Stomach (tissue), 8 donors: ENCODE measurements at regions not wholly inside any gene's neighbourhood (a gene's known extent, or its start where the extent isn't known, plus 50 kb on each side); places are given as distances from the start of the nearest gene placed in this dataset.

Source experiments
- DNase-seq, 2 donors: peaks; one replicate each; pipeline versions ENCODE4 v3.0.0 to v3.0.0-alpha.2; 2013 to 2019
- H3K27ac ChIP-seq, 5 donors: fragments of 200-600 bp in 4 of 5; sonication (generic) in 4 of 5; one replicate each; pipeline ENCODE4 v1.5.1; 2013 to 2019; ENCODE audit warnings: mild to moderate bottlenecking in 1 of 5, moderate library complexity in 1 of 5
- H3K27me3 ChIP-seq, 3 donors: fragments of 200-600 bp; sonication (generic); one replicate each; pipeline ENCODE4 v1.5.1; 2017 to 2019; ENCODE audit warnings: mixed run types in 1 of 3
- H3K36me3 ChIP-seq, 4 donors: fragments of 200-600 bp; sonication (generic); 1 replicate in 3 of 4; 2 replicates in 1 of 4; pipeline ENCODE4 v1.5.1; 2016 to 2019
- H3K4me1 ChIP-seq, 4 donors: fragments of 200-600 bp; sonication (generic); one replicate each; pipeline ENCODE4 v1.5.1; 2016 to 2019
- H3K4me3 ChIP-seq, 4 donors: fragments of 200-600 bp; sonication (generic) in 3 of 4; one replicate each; pipeline ENCODE4 v1.5.1; 2016 to 2019; ENCODE audit warnings: mild to moderate bottlenecking in 1 of 4
- H3K9me3 ChIP-seq, 4 donors: fragments of 200-600 bp; sonication (generic); one replicate each; pipeline ENCODE4 v1.5.1; 2016 to 2019
- EP300 ChIP-seq: sonication (generic); formaldehyde crosslinking; IDR thresholded peaks from one replicate; pipeline ENCODE4 v1.6.1; 2017; ENCODE audit warnings: antibody characterized with exemption
- POLR2A ChIP-seq, 4 donors: fragments of 450-650 bp; IDR thresholded peaks; one replicate each; pipeline ENCODE4 v1.6.1; 2016; ENCODE audit warnings: antibody characterized with exemption in 4 of 4, control low read depth in 2 of 4, mild to moderate bottlenecking in 1 of 4, moderate library complexity in 1 of 4
- POLR2AphosphoS5 ChIP-seq, 3 donors: sonication (generic); formaldehyde crosslinking; IDR thresholded peaks; one replicate each; pipeline ENCODE4 v1.6.1; 2016; ENCODE audit warnings: antibody characterized with exemption in 3 of 3
- WGBS, 5 donors: extraction: QIAGEN DNeasy Blood & Tissue Kit in 3 of 5; methylation state at CpG; one replicate each; pipeline versions ENCODE4 v1.1.5 to v1.1.7; 2013 to 2018; 5-methylcytosine and 5-hydroxymethylcytosine counted together
- intact Hi-C: fragments of 100-400 bp; cut with DNase I; formaldehyde crosslinking; loops from one replicate; pipeline ENCODE4 v1.15.1; 2023; ENCODE audit warnings: low total_unique reads
- TF ChIP-seq, protein P1 (sequence below), 7 experiments: fragments of 450-650 bp in 4 of 7; fragments of 200-600 bp in 3 of 7; sonication (generic) in 3 of 7; IDR thresholded peaks; one replicate each; pipeline ENCODE4 v1.5.1; 2016 to 2019; ENCODE audit warnings: antibody characterized with exemption in 7 of 7, control low read depth in 2 of 7, mild to moderate bottlenecking in 1 of 7
- donor health status: healthy with polysubstance abuse.
- donor health status: Bipolar disorder and iron deficiency.
- donor health status: healthy.

DNA sequence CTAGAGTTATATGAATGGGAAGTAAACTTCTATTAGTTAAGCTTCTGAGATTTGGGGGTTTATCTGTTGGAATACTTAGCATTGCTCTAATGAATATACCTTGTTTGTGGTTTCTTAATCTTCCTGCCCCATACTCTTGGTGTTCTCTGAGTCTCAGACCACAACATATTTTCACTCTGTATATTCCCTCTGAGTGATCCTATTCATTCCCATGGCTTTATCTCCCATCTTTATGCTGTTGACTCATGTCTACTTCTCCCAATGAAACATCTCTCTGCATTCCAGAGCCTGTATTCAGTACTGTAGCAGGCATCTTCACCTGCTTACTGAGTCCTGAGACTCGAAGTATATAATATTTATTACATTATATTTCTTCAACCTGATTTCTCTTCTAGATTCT is 283.7 kb upstream of the MAP3K7 start:
- H3K27me3 ChIP-seq, result no peaks in the 10 kb centered on the region
- TF ChIP-seq EP300 (no peak), POLR2AphosphoS5 (IDR thresholded peaks at IDR 0.05) (no peak), POLR2A (IDR thresholded peaks at IDR 0.05) (no peak)
- TF ChIP-seq, protein P1, sequence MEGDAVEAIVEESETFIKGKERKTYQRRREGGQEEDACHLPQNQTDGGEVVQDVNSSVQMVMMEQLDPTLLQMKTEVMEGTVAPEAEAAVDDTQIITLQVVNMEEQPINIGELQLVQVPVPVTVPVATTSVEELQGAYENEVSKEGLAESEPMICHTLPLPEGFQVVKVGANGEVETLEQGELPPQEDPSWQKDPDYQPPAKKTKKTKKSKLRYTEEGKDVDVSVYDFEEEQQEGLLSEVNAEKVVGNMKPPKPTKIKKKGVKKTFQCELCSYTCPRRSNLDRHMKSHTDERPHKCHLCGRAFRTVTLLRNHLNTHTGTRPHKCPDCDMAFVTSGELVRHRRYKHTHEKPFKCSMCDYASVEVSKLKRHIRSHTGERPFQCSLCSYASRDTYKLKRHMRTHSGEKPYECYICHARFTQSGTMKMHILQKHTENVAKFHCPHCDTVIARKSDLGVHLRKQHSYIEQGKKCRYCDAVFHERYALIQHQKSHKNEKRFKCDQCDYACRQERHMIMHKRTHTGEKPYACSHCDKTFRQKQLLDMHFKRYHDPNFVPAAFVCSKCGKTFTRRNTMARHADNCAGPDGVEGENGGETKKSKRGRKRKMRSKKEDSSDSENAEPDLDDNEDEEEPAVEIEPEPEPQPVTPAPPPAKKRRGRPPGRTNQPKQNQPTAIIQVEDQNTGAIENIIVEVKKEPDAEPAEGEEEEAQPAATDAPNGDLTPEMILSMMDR (IDR thresholded peaks at IDR 0.05), result no peak
- H3K9me3 ChIP-seq, result no peaks in the 10 kb centered on the region
- WGBS, 5 donors, result 64 to 84% (median 76%) methylated on average over 1 of the region's 1 CpG
- intact Hi-C loops, result no loop called here
- H3K36me3 ChIP-seq, result no peaks in the 10 kb centered on the region
- DNase-seq, result no peak
- H3K4me1 ChIP-seq, result no peaks in the 10 kb centered on the region
- no peak overlapping the region for H3K4me3 ChIP-seq
- H3K27ac ChIP-seq, result no peak overlapping the region

DNA sequence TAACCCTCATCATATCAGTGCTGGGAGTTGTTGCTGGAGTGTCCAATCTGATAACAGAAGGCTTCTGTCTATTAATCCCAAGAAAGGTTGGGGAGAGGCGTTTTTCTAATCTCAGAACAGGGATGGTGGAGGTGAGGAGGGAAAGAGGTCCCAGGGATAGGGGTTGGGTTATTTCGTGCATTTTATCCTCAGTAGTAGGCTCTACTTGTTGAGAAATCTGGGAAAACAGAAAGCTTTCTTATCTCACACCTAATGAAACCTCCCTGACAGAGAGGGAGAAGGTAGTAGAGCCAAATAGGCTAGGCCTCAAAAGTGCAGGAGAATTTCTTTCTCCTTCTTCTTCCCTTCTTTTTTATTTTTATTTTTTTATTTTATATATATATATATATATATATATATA is 281.8 kb upstream of the MAP3K7 start:
- Histone ChIP-seq H3K27me3 (no peaks in the 10 kb centered on the region), H3K9me3 (no peaks in the 10 kb centered on the region), H3K4me1 (no peaks in the 10 kb centered on the region), H3K36me3 (no peaks in the 10 kb centered on the region), H3K27ac (no peak overlapping the region), H3K4me3 (no peak overlapping the region)
- no peak for DNase-seq
- no peak for TF ChIP-seq POLR2A (IDR thresholded peaks at IDR 0.05)
- TF ChIP-seq, protein P1 (IDR thresholded peaks at IDR 0.05), result no peak
- no peak for TF ChIP-seq EP300
- no peak for TF ChIP-seq POLR2AphosphoS5 (IDR thresholded peaks at IDR 0.05)
- intact Hi-C loops, result no loop called here
- 52 to 75% (median 65%) methylated on average over 2 of the region's 2 CpGs for whole genome bisulfite sequencing, 5 donors

DNA sequence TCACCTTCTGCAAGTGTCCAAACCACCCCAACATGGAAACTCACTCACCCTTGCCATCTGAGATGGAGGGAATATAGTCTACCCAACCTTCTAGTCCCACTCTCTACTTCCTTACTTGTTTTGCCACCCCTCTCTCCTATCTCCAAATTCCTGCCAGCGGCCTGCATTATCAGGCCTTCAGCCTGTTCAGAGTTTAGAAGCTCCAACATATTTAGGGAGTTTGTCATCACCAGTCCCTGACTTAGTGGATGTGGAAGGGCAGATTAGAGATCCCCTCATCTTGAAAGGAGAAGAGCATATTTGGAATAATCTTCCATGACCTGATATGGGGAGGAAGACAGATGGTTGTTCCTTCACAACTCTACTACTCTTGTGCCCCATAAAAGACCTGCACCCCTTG is 281.4 kb upstream of the MAP3K7 start:
- 86 to 97% (median 94%) methylated on average over 1 of the region's 1 CpG for WGBS, 5 donors
- intact Hi-C loops, result no loop called here

DNA sequence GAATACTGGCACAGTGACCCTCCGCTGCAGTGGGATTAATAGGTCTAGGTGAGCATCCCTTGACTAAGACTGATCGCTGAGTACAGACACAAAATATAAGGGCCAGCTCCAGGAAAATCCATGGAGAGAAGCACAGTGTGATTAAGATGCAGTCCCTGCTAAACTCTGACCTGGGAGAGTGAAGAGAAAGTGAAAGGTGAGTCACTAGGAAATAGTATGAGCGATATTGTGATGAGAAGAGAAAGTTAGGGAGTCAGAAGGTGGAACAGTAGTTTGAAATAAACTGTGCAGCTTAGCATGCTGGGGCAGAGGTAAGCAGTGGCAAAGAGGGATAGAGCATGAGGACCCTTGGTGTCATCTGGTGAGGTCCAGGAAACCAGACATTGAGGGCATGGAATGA is 278.6 kb upstream of the MAP3K7 start:
- intact Hi-C loops, result no loop called here
- Histone ChIP-seq H3K4me3 (no peak overlapping the region), H3K27me3 (no peaks in the 10 kb centered on the region), H3K4me1 (no peaks in the 10 kb centered on the region), H3K27ac (no peak overlapping the region), H3K36me3 (no peaks in the 10 kb centered on the region), H3K9me3 (no peaks in the 10 kb centered on the region)
- 80 to 87% (median 85%) methylated on average over 3 of the region's 3 CpGs for WGBS, 5 donors
- TF ChIP-seq, protein P1 (IDR thresholded peaks at IDR 0.05), result no peak
- TF ChIP-seq POLR2A (IDR thresholded peaks at IDR 0.05), result no peak
- TF ChIP-seq POLR2AphosphoS5 (IDR thresholded peaks at IDR 0.05), result no peak
- no peak for TF ChIP-seq EP300
- no peak for DNase-seq

More for the DNA sequence above, 281.4 kb upstream of the MAP3K7 start:
- H3K4me1 ChIP-seq, result no peaks in the 10 kb centered on the region
- no peak overlapping the region for H3K4me3 ChIP-seq
- H3K27me3 ChIP-seq, result no peaks in the 10 kb centered on the region
- H3K9me3 ChIP-seq, result no peaks in the 10 kb centered on the region
- H3K27ac ChIP-seq, result no peak overlapping the region
- no peak for DNase-seq
- H3K36me3 ChIP-seq, result no peaks in the 10 kb centered on the region
- TF ChIP-seq POLR2AphosphoS5 (IDR thresholded peaks at IDR 0.05) (no peak), POLR2A (IDR thresholded peaks at IDR 0.05) (no peak), EP300 (no peak)
- TF ChIP-seq, protein P1 (IDR thresholded peaks at IDR 0.05), result no peak
